ENCODE measurements at regions not wholly inside any gene's neighbourhood (a gene's known extent, or its start where the extent isn't known, plus 50 kb on each side); places are given as distances from the start of the nearest gene placed in this dataset.

- no CpG with 5 or more reads among the region's 5 CpGs for WGBS (ENCODE audit: extremely low coverage, insufficient read length, low lambda C conversion rate)
Measured at GRCh38 chr14:78091361-78091760, 78.8 kb upstream of the NRXN3 start.

More at GRCh38 chr14:78091361-78091760, 78.8 kb upstream of the NRXN3 start:
- H3K56ac ChIP-seq (ENCODE audit: insufficient read length, low read depth, low read length), result no peak overlapping the region
- H3T11ph ChIP-seq (ENCODE audit: low read length), result no peak overlapping the region
- no peak overlapping the region for H4K91ac ChIP-seq (ENCODE audit: insufficient read length, low read depth, low read length)
- no peaks in the 10 kb centered on the region for H3K79me1 ChIP-seq (ENCODE audit: insufficient read depth, low read depth, low read length, poor library complexity, severe bottlenecking)
- no peak for DNase-seq
- no peaks in the 10 kb centered on the region for H3K9me3 ChIP-seq (ENCODE audit: control insufficient read depth, low read depth, low read length)
- peaks cover 5% of the 10 kb centered on the region in 2 experiments for H3K4me1 Mint-ChIP-seq
- H3K27me3 Mint-ChIP-seq (ENCODE audit: low read depth), result peaks cover 2% of the 10 kb centered on the region; the same call in 1 of the 2 replicates
- H3K27me3 ChIP-seq (ENCODE audit: insufficient read depth, low read length), result no peaks in the 10 kb centered on the region
- no peak overlapping the region for H2BK15ac ChIP-seq (ENCODE audit: low read depth, low read length)
- H3K23ac ChIP-seq (ENCODE audit: insufficient read length, low read depth, low read length), result no peak overlapping the region
- no peaks in the 10 kb centered on the region for H3K4me1 ChIP-seq (ENCODE audit: insufficient read depth, low read length)
- H4K20me1 ChIP-seq (ENCODE audit: control insufficient read depth, insufficient read depth, insufficient read length), result no peaks in the 10 kb centered on the region
- H2BK20ac ChIP-seq (ENCODE audit: low read depth, low read length, poor library complexity, severe bottlenecking), result no peak overlapping the region
- H2BK5ac ChIP-seq (ENCODE audit: insufficient read length, low read length), result no peak overlapping the region
- H3K23me2 ChIP-seq (ENCODE audit: insufficient read length, low read depth, low read length, poor library complexity, severe bottlenecking), result no peaks in the 10 kb centered on the region
- no peak overlapping the region for H2BK120ac ChIP-seq (ENCODE audit: low read depth, low read length, poor library complexity, severe bottlenecking)
- no peak for TF ChIP-seq CTCF (conservative IDR thresholded peaks at IDR 0.05)
- no peak overlapping the region for H2AFZ ChIP-seq (ENCODE audit: low read length)
- no peaks in the 10 kb centered on the region for H3K79me2 ChIP-seq (ENCODE audit: insufficient read depth, low read length)
- H3K18ac ChIP-seq (ENCODE audit: insufficient read length, low read depth, low read length), result no peak overlapping the region
- no peak overlapping the region for H4K5ac ChIP-seq (ENCODE audit: insufficient read length, low read depth, low read length)
- no peak overlapping the region for H3K4ac ChIP-seq (ENCODE audit: low read depth, low read length)
- H3K9ac ChIP-seq (ENCODE audit: extremely low read depth, insufficient read length, low read length), result no peak overlapping the region
- no peak overlapping the region for H2AK5ac ChIP-seq (ENCODE audit: insufficient read length, low read length)
- no peak overlapping the region for H2BK12ac ChIP-seq (ENCODE audit: insufficient read length, low read depth, low read length)
- no peak overlapping the region for H4K8ac ChIP-seq (replicated peaks; ENCODE audit: insufficient read length, low read depth, low read length)
- H3K4me3 Mint-ChIP-seq, result no peak overlapping the region
- H3K27ac Mint-ChIP-seq, result no peak overlapping the region
- H3K36me3 Mint-ChIP-seq (ENCODE audit: insufficient read depth in 1 of 3, low read depth in 3 of 3), result peaks cover 1 to 11% (median 5%) of the 10 kb centered on the region in 3 experiments; a peak in 5 of 7 replicates
- H3K14ac ChIP-seq (ENCODE audit: insufficient read depth, low read length), result no peak overlapping the region
- peaks cover 5 to 7% of the 10 kb centered on the region in 2 experiments for H3K9me3 Mint-ChIP-seq
- no peak overlapping the region for H3K27ac ChIP-seq (ENCODE audit: insufficient read length, low read depth, low read length)
- no peak overlapping the region for H3K4me2 ChIP-seq (ENCODE audit: insufficient read depth, insufficient read length, low read length)
